CD14-positive monocyte (primary cell): ENCODE measurements at regions not wholly inside any gene's neighbourhood (a gene's known extent, or its start where the extent isn't known, plus 50 kb on each side); places are given as distances from the start of the nearest gene placed in this dataset.
A peak's percentile ranks its signal among the peaks of the same experiment; 100 is the strongest.

Experiments used
- DNase-seq, 3 donors: peaks; one replicate each; pipeline ENCODE4 v3.0.0-alpha.2; 2011 to 2022
- H2AFZ ChIP-seq: 2 replicates; pipeline ENCODE4 v1.6.0; 2012; ENCODE audit warnings: mild to moderate bottlenecking, low read depth, low read length, inconsistent platforms; ENCODE audit not compliant: insufficient read depth, poor library complexity, severe bottlenecking
- H3K27ac ChIP-seq, 2 donors: 1 replicate in 1 of 2; 2 replicates in 1 of 2; pipeline ENCODE4 v1.5.1; 2012 to 2013; ENCODE audit warnings: low read length in 2 of 2, control low read depth in 1 of 2, inconsistent platforms in 1 of 2, low read depth in 1 of 2, mild to moderate bottlenecking in 1 of 2
- H3K27me3 ChIP-seq, 2 donors: one replicate each; pipeline versions ENCODE4 v1.6.0 to v1.6.1; 2011 to 2013; ENCODE audit warnings: low read length in 2 of 2; ENCODE audit not compliant: control insufficient read depth in 2 of 2, insufficient read depth in 2 of 2
- H3K36me3 ChIP-seq, 2 donors: replicated peaks in 1 of 2; 1 replicate in 1 of 2; 2 replicates in 1 of 2; pipeline versions ENCODE4 v1.5.1 to v1.6.1; 2012 to 2013; ENCODE audit warnings: low read length in 2 of 2, control low read depth in 1 of 2, inconsistent platforms in 1 of 2, mild to moderate bottlenecking in 1 of 2; ENCODE audit not compliant: insufficient read depth in 2 of 2, control insufficient read depth in 1 of 2
- H3K4me1 ChIP-seq, 2 donors: 1 replicate in 1 of 2; 2 replicates in 1 of 2; pipeline versions ENCODE4 v1.5.1 to v1.6.1; 2012 to 2013; ENCODE audit warnings: low read length in 2 of 2, control low read depth in 1 of 2, inconsistent platforms in 1 of 2, mild to moderate bottlenecking in 1 of 2, moderate library complexity in 1 of 2; ENCODE audit not compliant: insufficient read depth in 2 of 2, control insufficient read depth in 1 of 2
- H3K4me2 ChIP-seq: replicated peaks from 2 replicates; pipeline ENCODE3; 2012; ENCODE audit warnings: low read length, moderate library complexity, mild to moderate bottlenecking; ENCODE audit not compliant: poor library complexity, severe bottlenecking; ENCODE audit errors: extremely low read depth
- H3K4me3 ChIP-seq, 3 experiments: fragments of 200-600 bp in 1 of 3; sonication (generic) in 1 of 3; replicated peaks in 1 of 3; 1 replicate in 2 of 3; 2 replicates in 1 of 3; pipeline ENCODE4 v1.5.1; 2011 to 2013; ENCODE audit warnings: low read length in 3 of 3, mild to moderate bottlenecking in 3 of 3, control low read depth in 2 of 3, low read depth in 2 of 3, inconsistent platforms in 1 of 3, moderate library complexity in 1 of 3
- H3K79me2 ChIP-seq: 2 replicates; pipeline ENCODE4 v1.6.0; 2012; ENCODE audit warnings: mild to moderate bottlenecking, control low read depth, inconsistent platforms, low read length, moderate library complexity; ENCODE audit not compliant: insufficient read depth
- H3K9ac ChIP-seq: 2 replicates; pipeline ENCODE4 v1.6.0; 2017; ENCODE audit warnings: low read length, mild to moderate bottlenecking; ENCODE audit not compliant: insufficient read depth, poor library complexity, severe bottlenecking
- H3K9me3 ChIP-seq, 2 donors: replicated peaks in 1 of 2; 1 replicate in 1 of 2; 2 replicates in 1 of 2; pipeline versions ENCODE4 v1.5.1 to v1.6.1; 2012 to 2013; ENCODE audit warnings: low read length in 2 of 2, control low read depth in 1 of 2; ENCODE audit not compliant: control insufficient read depth in 1 of 2, insufficient read depth in 1 of 2
- H4K20me1 ChIP-seq: 2 replicates; pipeline ENCODE4 v1.6.0; 2012; ENCODE audit warnings: mild to moderate bottlenecking, low read length, control low read depth, moderate library complexity; ENCODE audit not compliant: insufficient read depth
- H3K27ac Mint-ChIP-seq, 7 donors: one replicate each; pipeline ENCODE4 v1.8.0; 2020; ENCODE audit warnings: mild to moderate bottlenecking in 7 of 7, mixed read lengths in 7 of 7, moderate library complexity in 6 of 7, inconsistent platforms in 2 of 7
- H3K27me3 Mint-ChIP-seq, 3 donors: one replicate each; pipeline ENCODE4 v1.8.0; 2021 to 2022; ENCODE audit warnings: low read depth in 3 of 3, mild to moderate bottlenecking in 3 of 3, mixed read lengths in 3 of 3, moderate library complexity in 3 of 3, inconsistent platforms in 1 of 3
- H3K36me3 Mint-ChIP-seq, 2 donors: one replicate each; pipeline ENCODE4 v1.8.0; 2020; ENCODE audit warnings: mixed read lengths in 2 of 2, inconsistent platforms in 1 of 2, mild to moderate bottlenecking in 1 of 2
- H3K4me1 Mint-ChIP-seq: one replicate; pipeline ENCODE4 v1.8.0; 2020; ENCODE audit warnings: mild to moderate bottlenecking, mixed read lengths
- H3K4me3 Mint-ChIP-seq, 2 donors: one replicate each; pipeline ENCODE4 v1.8.0; 2020; ENCODE audit warnings: mild to moderate bottlenecking in 2 of 2, mixed read lengths in 2 of 2, moderate library complexity in 1 of 2
- H3K9me3 Mint-ChIP-seq, 7 donors: one replicate each; pipeline ENCODE4 v1.8.0; 2020 to 2022; ENCODE audit warnings: mixed read lengths in 7 of 7, mild to moderate bottlenecking in 6 of 7, moderate library complexity in 6 of 7, inconsistent platforms in 2 of 7
- CTCF ChIP-seq: fragments of 200-600 bp; IDR thresholded peaks from one replicate; pipeline ENCODE4 v1.8.0; 2022; ENCODE audit warnings: antibody characterized with exemption, mild to moderate bottlenecking
- WGBS: methylation state at CpG from one replicate; pipeline ENCODE4 v1.1.5; 2013; ENCODE audit warnings: missing lambda C conversion rate; ENCODE audit not compliant: insufficient coverage; 5-methylcytosine and 5-hydroxymethylcytosine counted together
- intact Hi-C, 2 donors: fragments of 100-400 bp; cut with micrococcal nuclease; formaldehyde crosslinking; loops; one replicate each; pipeline versions ENCODE4 v1.15.0 to v1.15.1; 2023

GRCh38 chr1:192265516-192266173 lies 51.1 kb upstream of the RGS21 start:
- no peak for DNase-seq
- WGBS: no CpG with 5 or more reads among the region's 1 CpG
- no peak overlapping the region for H3K4me2 ChIP-seq
- no peaks in the 10 kb centered on the region for H3K36me3 ChIP-seq
- no peak overlapping the region for H3K27ac Mint-ChIP-seq
- H3K4me3 Mint-ChIP-seq: no peak overlapping the region
- no peak overlapping the region for H3K27ac ChIP-seq
- peaks cover 5% of the 10 kb centered on the region for H3K4me1 Mint-ChIP-seq
- H2AFZ ChIP-seq: no peak overlapping the region
- peaks cover 0 to 3% (median 0%) of the 10 kb centered on the region in 7 donors for H3K9me3 Mint-ChIP-seq
- no peak overlapping the region for H3K9ac ChIP-seq
- intact Hi-C loops: no loop called here
- no peaks in the 10 kb centered on the region for H3K4me1 ChIP-seq
- no peaks in the 10 kb centered on the region for H4K20me1 ChIP-seq
- no peaks in the 10 kb centered on the region for H3K36me3 Mint-ChIP-seq
- no peaks in the 10 kb centered on the region for H3K79me2 ChIP-seq
- no peak for TF ChIP-seq CTCF
- H3K9me3 ChIP-seq: no peaks in the 10 kb centered on the region
- no peaks in the 10 kb centered on the region for H3K27me3 ChIP-seq
- H3K27me3 Mint-ChIP-seq: no peaks in the 10 kb centered on the region
- H3K4me3 ChIP-seq: no peak overlapping the region

- no peaks in the 10 kb centered on the region for H4K20me1 ChIP-seq
- Mint-ChIP-seq H3K27ac (no peak overlapping the region), H3K27me3 (no peaks in the 10 kb centered on the region), H3K4me3 (no peak overlapping the region), H3K9me3 (peaks cover 0 to 3% (median 0%) of the 10 kb centered on the region in 7 donors), H3K36me3 (no peaks in the 10 kb centered on the region), H3K4me1 (peaks cover 5% of the 10 kb centered on the region)
- intact Hi-C loops: no loop called here
- no peak for TF ChIP-seq CTCF
- DNase-seq: no peak
- no peaks in the 10 kb centered on the region for H3K4me1 ChIP-seq
- H3K27ac ChIP-seq: no peak overlapping the region
- no peaks in the 10 kb centered on the region for H3K27me3 ChIP-seq
- no peaks in the 10 kb centered on the region for H3K9me3 ChIP-seq
- H3K9ac ChIP-seq: no peak overlapping the region
- no peak overlapping the region for H3K4me3 ChIP-seq
- peak overlapping the region; percentile 11 for H2AFZ ChIP-seq
- H3K79me2 ChIP-seq: no peaks in the 10 kb centered on the region
- 73% methylated on average over 2 of the region's 3 CpGs for WGBS
- H3K4me2 ChIP-seq: no peak overlapping the region
- no peaks in the 10 kb centered on the region for H3K36me3 ChIP-seq
Observed at GRCh38 chr1:192266645-192267044, 50.1 kb upstream of the RGS21 start.
